Mesendoderm (in vitro differentiated cells): ENCODE measurements at regions not wholly inside any gene's neighbourhood (a gene's known extent, or its start where the extent isn't known, plus 50 kb on each side); places are given as distances from the start of the nearest gene placed in this dataset.
A peak's percentile ranks its signal among the peaks of the same experiment; 100 is the strongest.

Experiments
- DNase-seq: peaks from one replicate; pipeline ENCODE4 v3.0.0; 2013
- H2AK5ac ChIP-seq: 2 replicates; pipeline ENCODE4 v1.6.1; 2013; ENCODE audit warnings: low read length, inconsistent platforms
- H2BK120ac ChIP-seq: 2 replicates; pipeline ENCODE4 v1.6.1; 2013; ENCODE audit warnings: low read depth, mild to moderate bottlenecking, low read length, moderate library complexity, mixed read lengths
- H2BK15ac ChIP-seq: replicated peaks from 2 replicates; pipeline ENCODE4 v1.6.1; 2013; ENCODE audit warnings: low read depth, mild to moderate bottlenecking, moderate library complexity
- H2BK5ac ChIP-seq: 2 replicates; pipeline ENCODE4 v1.6.1; 2013; ENCODE audit warnings: low read length, inconsistent platforms
- H3K18ac ChIP-seq: 2 replicates; pipeline ENCODE4 v1.6.1; 2013; ENCODE audit warnings: mild to moderate bottlenecking, low read length, mixed read lengths
- H3K23ac ChIP-seq: one replicate; pipeline ENCODE4 v1.6.1; 2013; ENCODE audit warnings: low read length
- H3K27ac ChIP-seq: 2 replicates; pipeline ENCODE4 v1.5.1; 2013; ENCODE audit warnings: low read depth, mild to moderate bottlenecking, inconsistent platforms, low read length, moderate library complexity
- H3K27me3 ChIP-seq: 2 replicates; pipeline ENCODE4 v1.6.1; 2013; ENCODE audit warnings: low read length, control low read depth, mild to moderate bottlenecking, inconsistent platforms; ENCODE audit not compliant: insufficient read depth, poor library complexity
- H3K36me3 ChIP-seq: 2 replicates; pipeline ENCODE4 v1.6.1; 2013; ENCODE audit warnings: low read length, inconsistent platforms; ENCODE audit not compliant: control insufficient read depth, insufficient read depth
- H3K4ac ChIP-seq: one replicate; pipeline ENCODE4 v1.6.1; 2013; ENCODE audit warnings: low read depth, mild to moderate bottlenecking, low read length, moderate library complexity
- H3K4me1 ChIP-seq: 2 replicates; pipeline ENCODE4 v1.6.1; 2013; ENCODE audit warnings: low read depth, low read length, inconsistent platforms; ENCODE audit not compliant: control insufficient read depth
- H3K4me2 ChIP-seq: 2 replicates; pipeline ENCODE4 v1.6.1; 2013; ENCODE audit warnings: low read length
- H3K4me3 ChIP-seq: 2 replicates; pipeline ENCODE4 v1.5.1; 2013; ENCODE audit warnings: mild to moderate bottlenecking, low read length
- H3K56ac ChIP-seq: one replicate; pipeline ENCODE4 v1.6.1; 2013; ENCODE audit warnings: low read length
- H3K79me1 ChIP-seq: 2 replicates; pipeline ENCODE4 v1.6.1; 2013; ENCODE audit warnings: low read length, inconsistent platforms
- H3K79me2 ChIP-seq: 2 replicates; pipeline ENCODE4 v1.6.1; 2013; ENCODE audit warnings: mild to moderate bottlenecking, low read length; ENCODE audit not compliant: control insufficient read depth, insufficient read depth
- H3K9ac ChIP-seq: 2 replicates; pipeline ENCODE4 v1.6.1; 2013; ENCODE audit warnings: low read length, inconsistent platforms
- H4K5ac ChIP-seq: one replicate; pipeline ENCODE4 v1.6.1; 2013; ENCODE audit warnings: low read length
- H4K8ac ChIP-seq: one replicate; pipeline ENCODE4 v1.6.1; 2013; ENCODE audit warnings: low read depth, mild to moderate bottlenecking, control low read depth, low read length, moderate library complexity
- WGBS: extraction: QIAGEN DNeasy Blood & Tissue Kit; methylation state at CpG from one replicate; pipeline ENCODE4 v1.1.7; 2013; ENCODE audit warnings: low lambda C conversion rate, missing lambda C conversion rate; ENCODE audit not compliant: insufficient coverage; ENCODE audit errors: extremely low coverage; 5-methylcytosine and 5-hydroxymethylcytosine counted together

DNA sequence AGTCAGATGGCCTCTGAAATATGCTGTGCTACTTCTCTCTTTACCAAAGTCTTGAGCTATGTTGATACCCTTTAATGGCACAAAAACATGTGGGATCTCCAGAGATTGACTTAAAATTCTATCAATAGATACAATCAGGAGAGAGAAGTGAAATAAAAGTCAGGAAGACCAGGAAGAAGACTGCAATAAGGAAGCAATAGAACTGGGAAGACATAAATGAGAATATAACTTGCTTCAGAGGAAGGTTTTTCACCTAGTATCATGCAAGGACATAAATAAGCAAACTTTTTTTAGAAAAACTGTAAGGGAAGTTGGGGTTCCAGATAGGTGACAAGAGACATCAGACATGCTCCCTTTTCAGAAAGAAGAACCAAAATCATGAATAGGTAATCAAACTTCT lies 227.3 kb downstream of the XPNPEP1 start:
- no peak overlapping the region for H3K56ac ChIP-seq
- no peak overlapping the region for H4K5ac ChIP-seq
- no peaks in the 10 kb centered on the region for H3K79me1 ChIP-seq
- H2BK5ac ChIP-seq = no peak overlapping the region
- no peaks in the 10 kb centered on the region for H3K4me1 ChIP-seq
- no peaks in the 10 kb centered on the region for H3K27me3 ChIP-seq
- H3K27ac ChIP-seq = no peak overlapping the region
- H2AK5ac ChIP-seq = no peak overlapping the region
- H3K18ac ChIP-seq = no peak overlapping the region
- H2BK15ac ChIP-seq = no peak overlapping the region
- H3K36me3 ChIP-seq = no peaks in the 10 kb centered on the region
- no peak overlapping the region for H3K23ac ChIP-seq
- no peaks in the 10 kb centered on the region for H3K79me2 ChIP-seq
- H3K4ac ChIP-seq = no peak overlapping the region
- H3K9ac ChIP-seq = no peak overlapping the region
- DNase-seq = no peak
- no peak overlapping the region for H2BK120ac ChIP-seq
- H4K8ac ChIP-seq = no peak overlapping the region
- H3K4me2 ChIP-seq = no peak overlapping the region
- no peak overlapping the region for H3K4me3 ChIP-seq

DNA sequence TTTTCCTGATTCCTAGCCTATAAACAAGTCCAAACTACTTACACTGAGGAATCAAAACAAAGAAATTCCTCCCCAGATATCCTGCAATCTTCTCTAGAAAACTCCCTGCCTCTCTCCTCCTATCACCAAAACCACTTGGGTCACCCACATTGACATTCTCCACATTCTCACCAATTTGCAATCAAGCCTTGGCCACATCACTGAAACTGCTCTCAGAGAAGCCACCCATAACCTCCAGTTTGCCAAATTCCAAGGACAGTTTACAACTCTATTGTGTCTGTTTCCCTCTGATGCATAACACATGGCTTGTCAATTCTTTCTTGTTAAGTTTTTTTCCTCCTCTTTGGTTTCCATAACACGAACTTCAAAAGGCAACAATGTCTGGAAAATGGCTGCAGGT lies 233.5 kb downstream of the XPNPEP1 start:
- H2BK120ac ChIP-seq = no peak overlapping the region
- no peak overlapping the region for H3K18ac ChIP-seq
- no peak overlapping the region for H3K23ac ChIP-seq
- no peak overlapping the region for H2AK5ac ChIP-seq
- H3K4me2 ChIP-seq = no peak overlapping the region
- H3K27ac ChIP-seq = no peak overlapping the region
- no peak overlapping the region for H2BK15ac ChIP-seq
- H3K36me3 ChIP-seq = no peaks in the 10 kb centered on the region
- H3K4me3 ChIP-seq = no peak overlapping the region
- H3K27me3 ChIP-seq = no peaks in the 10 kb centered on the region
- H3K4me1 ChIP-seq = no peaks in the 10 kb centered on the region
- no peaks in the 10 kb centered on the region for H3K79me2 ChIP-seq
- H4K8ac ChIP-seq = no peak overlapping the region
- no peak overlapping the region for H3K56ac ChIP-seq
- DNase-seq = no peak
- no peak overlapping the region for H4K5ac ChIP-seq
- H3K9ac ChIP-seq = no peak overlapping the region
- WGBS = no CpG with 5 or more reads among the region's 1 CpG
- no peak overlapping the region for H3K4ac ChIP-seq
- no peak overlapping the region for H2BK5ac ChIP-seq
- H3K79me1 ChIP-seq = no peaks in the 10 kb centered on the region

DNA sequence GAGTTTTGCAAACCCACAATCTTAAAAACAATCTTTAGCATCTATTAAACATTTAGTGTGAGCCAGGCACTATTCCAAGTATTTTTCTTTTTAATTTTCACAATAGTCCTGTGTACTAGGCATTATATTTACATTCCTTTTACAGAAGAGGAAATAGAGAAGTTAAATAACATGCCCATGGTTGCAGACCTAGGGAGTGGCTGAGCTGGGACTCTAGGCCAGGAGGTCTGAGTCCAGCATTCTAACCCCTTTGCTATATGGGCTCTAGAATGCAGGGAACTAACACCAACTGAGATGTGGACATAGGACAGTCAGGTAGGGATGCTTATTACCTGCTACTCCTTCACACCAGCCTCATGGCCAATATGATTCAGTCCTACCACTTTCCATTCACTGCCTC lies 243.8 kb downstream of the XPNPEP1 start:
- Histone ChIP-seq H2BK120ac (no peak overlapping the region), H2AK5ac (no peak overlapping the region), H3K79me1 (no peaks in the 10 kb centered on the region), H2BK15ac (no peak overlapping the region), H3K4me2 (no peak overlapping the region), H3K9ac (no peak overlapping the region), H3K36me3 (no peaks in the 10 kb centered on the region), H3K18ac (no peak overlapping the region), H2BK5ac (no peak overlapping the region), H3K4ac (no peak overlapping the region), H3K4me3 (no peak overlapping the region), H3K27me3 (no peaks in the 10 kb centered on the region), H3K4me1 (no peaks in the 10 kb centered on the region), H3K27ac (no peak overlapping the region), H3K79me2 (no peaks in the 10 kb centered on the region), H4K5ac (no peak overlapping the region), H4K8ac (no peak overlapping the region), H3K23ac (no peak overlapping the region), H3K56ac (no peak overlapping the region)
- no peak for DNase-seq

DNA sequence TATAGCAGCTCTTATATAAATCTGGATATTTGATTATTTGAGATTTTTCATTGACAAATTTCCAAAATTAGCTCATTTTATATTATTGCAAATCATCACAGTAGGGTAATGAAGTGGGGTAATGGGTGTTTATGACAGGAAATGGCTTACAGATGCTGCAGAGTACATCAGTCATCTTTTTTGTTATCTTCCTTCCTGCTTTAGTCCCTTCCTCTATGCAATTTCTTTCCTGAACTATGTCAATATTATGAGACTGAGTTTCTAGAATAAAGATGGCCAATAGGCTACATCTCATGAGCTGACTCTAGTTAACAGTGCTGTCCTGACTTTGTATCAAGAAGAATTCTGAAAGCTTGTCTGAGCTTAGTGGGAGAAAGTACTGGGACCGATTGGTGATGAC lies 244.5 kb downstream of the XPNPEP1 start:
- Histone ChIP-seq H3K27ac (no peak overlapping the region), H3K36me3 (no peaks in the 10 kb centered on the region), H3K4me2 (no peak overlapping the region), H3K9ac (no peak overlapping the region), H3K4ac (no peak overlapping the region), H3K4me1 (no peaks in the 10 kb centered on the region), H3K18ac (no peak overlapping the region), H3K27me3 (no peaks in the 10 kb centered on the region), H2BK15ac (no peak overlapping the region), H2BK5ac (no peak overlapping the region), H3K4me3 (no peak overlapping the region), H2AK5ac (no peak overlapping the region), H4K8ac (no peak overlapping the region), H3K79me2 (no peaks in the 10 kb centered on the region), H3K56ac (no peak overlapping the region), H3K79me1 (no peaks in the 10 kb centered on the region), H2BK120ac (no peak overlapping the region), H4K5ac (no peak overlapping the region), H3K23ac (no peak overlapping the region)
- no peak for DNase-seq
- no CpG with 5 or more reads among the region's 1 CpG for WGBS

DNA sequence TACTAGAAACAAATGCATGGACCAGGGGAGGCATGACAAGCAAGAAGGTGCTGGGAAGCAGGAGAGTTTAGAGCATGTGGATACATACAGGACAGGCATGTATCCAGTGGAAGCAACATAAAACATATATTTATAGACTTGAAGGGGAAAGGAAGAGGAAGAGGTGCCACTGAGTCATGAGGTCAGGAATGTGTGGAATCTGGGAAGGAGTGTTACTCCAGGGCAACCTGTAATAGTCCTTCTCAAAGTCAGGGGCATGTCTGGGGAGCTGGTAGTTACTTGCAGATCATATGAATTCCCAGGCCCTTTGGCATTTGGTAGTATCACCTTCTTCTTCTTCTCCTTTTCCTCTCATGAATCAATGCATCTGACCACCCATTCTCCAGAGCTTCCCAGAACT lies 246.6 kb downstream of the XPNPEP1 start:
- Histone ChIP-seq H2BK120ac (no peak overlapping the region), H3K56ac (no peak overlapping the region)
- DNase-seq = peak; percentile 68

DNA sequence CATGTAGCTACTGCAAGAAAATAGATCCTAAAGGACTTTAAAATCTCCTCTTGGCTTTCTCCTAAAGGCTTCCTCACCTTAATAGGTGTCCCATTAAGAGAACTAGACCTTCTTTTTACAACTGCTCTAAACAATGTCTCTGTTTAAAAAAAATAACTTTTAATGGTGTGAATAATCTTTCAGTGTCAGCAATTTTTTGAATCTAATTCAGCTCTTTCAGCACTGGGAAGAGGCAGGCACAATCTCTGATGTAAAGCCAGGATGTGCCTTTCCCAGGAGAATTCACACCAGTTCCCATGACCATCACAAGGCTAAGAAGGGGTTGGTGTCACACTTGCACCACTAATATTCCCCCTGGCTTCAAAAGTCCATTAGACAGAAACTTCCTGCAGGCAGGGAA lies 254.6 kb downstream of the XPNPEP1 start:
- Histone ChIP-seq H3K79me1 (no peaks in the 10 kb centered on the region), H3K56ac (no peak overlapping the region), H2BK5ac (no peak overlapping the region), H3K36me3 (no peaks in the 10 kb centered on the region), H3K27me3 (no peaks in the 10 kb centered on the region), H3K79me2 (no peaks in the 10 kb centered on the region), H4K8ac (no peak overlapping the region), H3K4me3 (no peak overlapping the region), H3K27ac (no peak overlapping the region), H3K18ac (no peak overlapping the region), H2BK120ac (no peak overlapping the region), H3K4me2 (no peak overlapping the region), H4K5ac (no peak overlapping the region), H3K23ac (no peak overlapping the region), H3K9ac (no peak overlapping the region), H3K4ac (no peak overlapping the region), H3K4me1 (no peaks in the 10 kb centered on the region), H2BK15ac (no peak overlapping the region), H2AK5ac (no peak overlapping the region)
- DNase-seq = no peak

More for the DNA sequence above, 246.6 kb downstream of the XPNPEP1 start:
- no peaks in the 10 kb centered on the region for H3K36me3 ChIP-seq
- no peak overlapping the region for H2BK5ac ChIP-seq
- no peaks in the 10 kb centered on the region for H3K27me3 ChIP-seq
- H3K4me1 ChIP-seq = no peaks in the 10 kb centered on the region
- H4K5ac ChIP-seq = no peak overlapping the region
- H3K9ac ChIP-seq = no peak overlapping the region
- H2BK15ac ChIP-seq = no peak overlapping the region
- no peak overlapping the region for H3K27ac ChIP-seq
- H3K79me2 ChIP-seq = no peaks in the 10 kb centered on the region
- no peak overlapping the region for H3K18ac ChIP-seq
- H3K4ac ChIP-seq = no peak overlapping the region
- H4K8ac ChIP-seq = no peak overlapping the region
- no peak overlapping the region for H3K4me2 ChIP-seq
- H3K79me1 ChIP-seq = no peaks in the 10 kb centered on the region
- no peak overlapping the region for H3K4me3 ChIP-seq
- H3K23ac ChIP-seq = no peak overlapping the region
- H2AK5ac ChIP-seq = no peak overlapping the region
